Glutamatergic neuron (in vitro differentiated cells): ENCODE measurements at regions not wholly inside any gene's neighbourhood (a gene's known extent, or its start where the extent isn't known, plus 50 kb on each side); places are given as distances from the start of the nearest gene placed in this dataset.

ENCODE experiments used
- DNase-seq: peaks from one replicate; pipeline ENCODE4 v3.0.0; 2022
- H3K27ac Mint-ChIP-seq: one replicate; pipeline ENCODE4 v1.8.0; 2020; ENCODE audit warnings: mild to moderate bottlenecking, mixed read lengths, inconsistent platforms; ENCODE audit not compliant: unreplicated experiment
- H3K27me3 Mint-ChIP-seq: one replicate; pipeline ENCODE4 v1.8.0; 2020; ENCODE audit warnings: mild to moderate bottlenecking, moderate library complexity, mixed read lengths, inconsistent platforms; ENCODE audit not compliant: unreplicated experiment
- H3K36me3 Mint-ChIP-seq: one replicate; pipeline ENCODE4 v1.8.0; 2020; ENCODE audit warnings: mild to moderate bottlenecking, mixed read lengths, inconsistent platforms; ENCODE audit not compliant: unreplicated experiment
- H3K4me1 Mint-ChIP-seq: one replicate; pipeline ENCODE4 v1.8.0; 2020; ENCODE audit warnings: mild to moderate bottlenecking, low read depth, mixed read lengths, inconsistent platforms; ENCODE audit not compliant: unreplicated experiment
- H3K4me3 Mint-ChIP-seq: one replicate; pipeline ENCODE4 v1.8.0; 2020; ENCODE audit warnings: mild to moderate bottlenecking, mixed read lengths, inconsistent platforms; ENCODE audit not compliant: unreplicated experiment
- H3K9me3 Mint-ChIP-seq: one replicate; pipeline ENCODE4 v1.8.0; 2020; ENCODE audit warnings: mild to moderate bottlenecking, moderate library complexity, mixed read lengths, inconsistent platforms; ENCODE audit not compliant: unreplicated experiment
- CTCF ChIP-seq: fragments of 200-600 bp; sonication (generic); IDR thresholded peaks from one replicate; pipeline ENCODE4 v1.5.0; 2021; ENCODE audit not compliant: partially characterized antibody, unreplicated experiment

GRCh38 chr7:46745707-46746090 is 824.6 kb upstream of the IGFBP3 start:
- Mint-ChIP-seq H3K4me1 (peaks cover 4% of the 10 kb centered on the region), H3K9me3 (no peaks in the 10 kb centered on the region), H3K4me3 (no peak overlapping the region), H3K27ac (no peak overlapping the region), H3K27me3 (no peaks in the 10 kb centered on the region), H3K36me3 (no peaks in the 10 kb centered on the region)
- no peak for DNase-seq
- no peak for TF ChIP-seq CTCF

- DNase-seq: no peak
- H3K36me3 Mint-ChIP-seq: no peaks in the 10 kb centered on the region
- peaks cover 4% of the 10 kb centered on the region for H3K4me1 Mint-ChIP-seq
- no peak for TF ChIP-seq CTCF
- H3K27ac Mint-ChIP-seq: no peak overlapping the region
- no peaks in the 10 kb centered on the region for H3K9me3 Mint-ChIP-seq
- no peak overlapping the region for H3K4me3 Mint-ChIP-seq
- H3K27me3 Mint-ChIP-seq: no peaks in the 10 kb centered on the region
Observed at GRCh38 chr7:46744957-46745706, 824.1 kb upstream of the IGFBP3 start.

DNA sequence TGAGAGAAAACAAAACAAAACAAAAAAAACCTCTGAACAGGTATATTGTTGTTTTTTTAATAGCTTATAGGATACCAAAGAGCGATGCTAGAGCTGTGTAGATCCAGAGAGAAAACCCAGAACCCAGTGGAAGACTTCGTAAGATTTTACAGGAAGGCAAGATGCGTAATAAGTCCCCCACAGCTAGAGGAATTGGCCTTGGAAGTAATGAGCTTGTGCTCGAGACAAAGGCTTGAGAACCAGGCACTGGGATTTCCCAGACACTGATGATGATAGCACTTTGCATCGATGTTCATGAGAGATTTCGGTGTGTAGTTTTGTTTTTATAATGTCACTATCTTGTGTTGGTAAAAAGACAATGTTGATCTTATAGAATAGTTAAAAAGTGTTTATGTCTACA is 821.5 kb upstream of the IGFBP3 start:
- H3K27ac Mint-ChIP-seq: no peak overlapping the region
- no peaks in the 10 kb centered on the region for H3K36me3 Mint-ChIP-seq
- H3K27me3 Mint-ChIP-seq: no peaks in the 10 kb centered on the region
- no peak for TF ChIP-seq CTCF
- H3K4me3 Mint-ChIP-seq: no peak overlapping the region
- DNase-seq: no peak
- no peaks in the 10 kb centered on the region for H3K9me3 Mint-ChIP-seq
- H3K4me1 Mint-ChIP-seq: peaks cover 4% of the 10 kb centered on the region

- no peaks in the 10 kb centered on the region for H3K36me3 Mint-ChIP-seq
- H3K4me1 Mint-ChIP-seq: peaks cover 4% of the 10 kb centered on the region
- no peaks in the 10 kb centered on the region for H3K27me3 Mint-ChIP-seq
- no peak overlapping the region for H3K27ac Mint-ChIP-seq
- no peaks in the 10 kb centered on the region for H3K9me3 Mint-ChIP-seq
- no peak for DNase-seq
- no peak overlapping the region for H3K4me3 Mint-ChIP-seq
- TF ChIP-seq CTCF: no peak
Observed at GRCh38 chr7:46741938-46742540, 821.0 kb upstream of the IGFBP3 start.

GRCh38 chr7:46741181-46741580 is 820.1 kb upstream of the IGFBP3 start:
- DNase-seq: no peak
- H3K27me3 Mint-ChIP-seq: no peaks in the 10 kb centered on the region
- no peaks in the 10 kb centered on the region for H3K4me1 Mint-ChIP-seq
- no peaks in the 10 kb centered on the region for H3K9me3 Mint-ChIP-seq
- H3K36me3 Mint-ChIP-seq: no peaks in the 10 kb centered on the region
- no peak for TF ChIP-seq CTCF
- H3K27ac Mint-ChIP-seq: no peak overlapping the region
- H3K4me3 Mint-ChIP-seq: no peak overlapping the region
